Lower lobe of right lung (tissue), 2 donors: ENCODE measurements at regions not wholly inside any gene's neighbourhood (a gene's known extent, or its start where the extent isn't known, plus 50 kb on each side); places are given as distances from the start of the nearest gene placed in this dataset.
"Not testable (repeated sequence)": the region's sequence is repeated elsewhere in the genome, so short reads cannot be mapped to it uniquely, and the experiment has no call there.

Experiments used
- ATAC-seq, 2 donors: fragments of 200-7000 bp; cut with Tn5 transposase; one replicate each; pipeline ENCODE4 v1.9.1; 2020 to 2022; ENCODE audit warnings: mild to moderate bottlenecking in 2 of 2, moderate library complexity in 2 of 2
- DNase-seq: peaks from one replicate; pipeline ENCODE4 v3.0.0-alpha.2; 2020
- H3K27ac ChIP-seq: fragments of 200-600 bp; one replicate; pipeline ENCODE4 v1.8.0; 2022
- H3K27me3 ChIP-seq: fragments of 200-600 bp; one replicate; pipeline ENCODE4 v1.8.0; 2022; ENCODE audit warnings: low read depth
- H3K36me3 ChIP-seq: fragments of 200-600 bp; one replicate; pipeline ENCODE4 v1.8.0; 2022; ENCODE audit warnings: mild to moderate bottlenecking
- H3K4me1 ChIP-seq: fragments of 200-600 bp; one replicate; pipeline ENCODE4 v1.8.0; 2022
- H3K4me3 ChIP-seq: fragments of 200-600 bp; one replicate; pipeline ENCODE4 v1.8.0; 2022; ENCODE audit warnings: mild to moderate bottlenecking
- H3K9me3 ChIP-seq: fragments of 200-600 bp; one replicate; pipeline ENCODE4 v1.8.0; 2022
- CTCF ChIP-seq: fragments of 200-600 bp; IDR thresholded peaks from one replicate; pipeline ENCODE4 v1.8.0; 2022; ENCODE audit warnings: antibody characterized with exemption, mild to moderate bottlenecking
- intact Hi-C: fragments of 100-400 bp; cut with DNase I; formaldehyde crosslinking; loops from one replicate; pipeline ENCODE4 v1.11.0; 2022
- donor health status: DM: no; HTN: yes; CAD: no; lungs with severe emphysema.

GRCh38 chr2:175793648-175794047 is 208.4 kb downstream of the LNPK start:
- DNase-seq (no peak), ATAC-seq (no peak)
- Histone ChIP-seq H3K27ac (no peak overlapping the region), H3K4me1 (no peaks in the 10 kb centered on the region), H3K36me3 (no peaks in the 10 kb centered on the region), H3K27me3 (no peaks in the 10 kb centered on the region), H3K4me3 (no peak overlapping the region), H3K9me3 (peaks cover 17% of the 10 kb centered on the region)
- TF ChIP-seq CTCF = no peak
- intact Hi-C loops = no loop called here

GRCh38 chr2:175792881-175793280 is 209.2 kb downstream of the LNPK start:
- no peak for DNase-seq
- Histone ChIP-seq H3K4me3 (no peak overlapping the region), H3K27me3 (no peaks in the 10 kb centered on the region), H3K4me1 (no peaks in the 10 kb centered on the region), H3K36me3 (no peaks in the 10 kb centered on the region), H3K27ac (no peak overlapping the region), H3K9me3 (peaks cover 17% of the 10 kb centered on the region)
- intact Hi-C loops = no loop called here
- TF ChIP-seq CTCF = no peak
- no peak for ATAC-seq

- ATAC-seq (no peak), DNase-seq (no peak)
- no peak for TF ChIP-seq CTCF
- Histone ChIP-seq H3K4me3 (no peak overlapping the region), H3K4me1 (no peaks in the 10 kb centered on the region), H3K27me3 (no peaks in the 10 kb centered on the region), H3K27ac (no peak overlapping the region), H3K9me3 (peaks cover 17% of the 10 kb centered on the region), H3K36me3 (no peaks in the 10 kb centered on the region)
- intact Hi-C loops = no loop called here
These were observed 209.9 kb downstream of the LNPK start for GRCh38 chr2:175792199-175792598.

GRCh38 chr2:175786471-175787124 is 215.5 kb downstream of the LNPK start:
- intact Hi-C loops = no loop called here
- H3K4me3 ChIP-seq = no peak overlapping the region
- no peak overlapping the region for H3K27ac ChIP-seq
- DNase-seq (no peak), ATAC-seq (no peak)
- TF ChIP-seq CTCF = no peak
- no peaks in the 10 kb centered on the region for H3K36me3 ChIP-seq
- H3K4me1 ChIP-seq = no peaks in the 10 kb centered on the region
- H3K9me3 ChIP-seq = no peaks in the 10 kb centered on the region
- no peaks in the 10 kb centered on the region for H3K27me3 ChIP-seq

GRCh38 chr2:175777337-175777736 is 224.7 kb downstream of the LNPK start:
- intact Hi-C loops, H3K36me3 ChIP-seq, H3K4me1 ChIP-seq, H3K27me3 ChIP-seq, H3K27ac ChIP-seq, H3K9me3 ChIP-seq, ATAC-seq, H3K4me3 ChIP-seq, DNase-seq: not testable (repeated sequence)

GRCh38 chr2:175769200-175769599 is 232.9 kb downstream of the LNPK start:
- Histone ChIP-seq H3K9me3 (no peaks in the 10 kb centered on the region), H3K4me3 (no peak overlapping the region), H3K27ac (no peak overlapping the region), H3K27me3 (no peaks in the 10 kb centered on the region), H3K4me1 (no peaks in the 10 kb centered on the region), H3K36me3 (no peaks in the 10 kb centered on the region)
- ATAC-seq (no peak), DNase-seq (no peak)
- intact Hi-C loops = no loop called here
- TF ChIP-seq CTCF = no peak
